ENCODE measurements at regions not wholly inside any gene's neighbourhood (a gene's known extent, or its start where the extent isn't known, plus 50 kb on each side); places are given as distances from the start of the nearest gene placed in this dataset.

GRCh38 chr13:26934096-26934495 lies 173.5 kb upstream of the GPR12 start:
- no peak for TF ChIP-seq CTCF (conservative IDR thresholded peaks at IDR 0.05; ENCODE audit: control insufficient read depth, insufficient read depth, low read depth, low read length)
- DNase-seq (ENCODE audit: low read depth): no peak
- no peak overlapping the region for H3K4me3 ChIP-seq (ENCODE audit: control insufficient read depth, low read depth, low read length)

- TF ChIP-seq CTCF (conservative IDR thresholded peaks at IDR 0.05; ENCODE audit: control insufficient read depth, insufficient read depth, low read depth, low read length): no peak
- DNase-seq (ENCODE audit: low read depth): no peak
- H3K4me3 ChIP-seq (ENCODE audit: control insufficient read depth, low read depth, low read length): no peak overlapping the region
Measured at GRCh38 chr13:26932465-26932864, 171.9 kb upstream of the GPR12 start.

- H3K4me3 ChIP-seq (ENCODE audit: control insufficient read depth, low read depth, low read length): no peak overlapping the region
- TF ChIP-seq CTCF (conservative IDR thresholded peaks at IDR 0.05; ENCODE audit: control insufficient read depth, insufficient read depth, low read depth, low read length): peak; percentile 87
- peak; percentile 60 for DNase-seq (ENCODE audit: low read depth)
Measured at GRCh38 chr13:26929971-26930730, 169.6 kb upstream of the GPR12 start.

DNA sequence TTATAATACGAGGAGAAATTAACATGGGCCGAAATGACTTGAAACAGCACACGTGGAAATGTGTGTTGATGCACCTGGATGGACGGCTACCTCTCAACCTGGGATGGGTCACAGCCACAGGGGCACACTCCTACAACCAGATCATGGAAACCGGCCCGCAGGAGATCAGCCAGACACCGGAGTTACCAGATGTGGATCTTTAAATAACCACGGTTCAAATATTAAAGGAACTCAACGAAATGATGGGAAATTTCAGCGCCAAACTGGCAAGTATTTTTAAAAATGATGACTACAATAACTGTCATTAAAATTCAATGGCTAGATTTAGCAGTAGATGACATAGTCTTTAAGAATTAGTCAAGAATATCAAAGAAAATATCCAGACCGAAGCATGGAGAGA lies 166.9 kb upstream of the GPR12 start:
- no peak for TF ChIP-seq CTCF (conservative IDR thresholded peaks at IDR 0.05; ENCODE audit: control insufficient read depth, insufficient read depth, low read depth, low read length)
- H3K4me3 ChIP-seq (ENCODE audit: control insufficient read depth, low read depth, low read length): no peak overlapping the region
- DNase-seq (ENCODE audit: low read depth): no peak

- H3K4me3 ChIP-seq (ENCODE audit: control insufficient read depth, low read depth, low read length): no peak overlapping the region
- no peak for DNase-seq (ENCODE audit: low read depth)
- no peak for TF ChIP-seq CTCF (conservative IDR thresholded peaks at IDR 0.05; ENCODE audit: control insufficient read depth, insufficient read depth, low read depth, low read length)
Measured at GRCh38 chr13:26926371-26926770, 165.8 kb upstream of the GPR12 start.

DNA sequence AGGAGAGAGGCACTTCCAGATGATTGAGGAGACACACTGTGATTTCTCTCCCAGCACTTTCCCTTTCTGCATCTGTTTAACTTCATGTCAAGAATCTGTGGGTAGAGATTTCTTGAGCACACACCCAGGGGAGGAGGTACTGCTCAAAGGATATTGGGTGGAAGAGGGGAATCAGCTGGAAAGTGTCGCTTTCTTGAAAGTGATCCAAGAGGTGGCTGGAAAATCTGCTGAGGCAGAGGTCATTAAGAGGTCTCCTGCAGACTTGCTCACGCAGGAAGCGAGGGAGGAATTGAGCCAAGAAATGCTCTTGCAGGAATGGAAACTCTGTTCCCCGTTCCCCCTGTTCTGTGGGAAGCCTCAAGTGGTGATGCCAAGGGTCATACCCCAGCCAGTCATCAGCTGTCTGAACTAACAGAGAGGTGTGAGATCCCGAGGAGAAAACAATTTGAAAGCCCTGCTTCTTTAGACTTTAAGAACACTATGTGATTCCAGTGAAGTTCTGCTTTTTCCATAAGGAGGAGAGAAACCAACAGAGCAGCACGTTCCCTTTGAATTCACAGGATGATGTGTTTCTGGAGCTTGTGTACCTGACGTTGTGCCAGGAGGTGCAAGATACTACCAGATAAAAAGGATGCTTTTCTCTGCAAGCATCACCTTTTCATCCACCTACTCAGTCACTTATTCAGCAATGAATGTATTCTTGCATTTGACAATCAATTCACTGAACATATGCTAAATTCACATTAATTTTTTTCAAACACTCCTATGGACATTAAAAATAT lies 163.4 kb upstream of the GPR12 start:
- H3K4me3 ChIP-seq (ENCODE audit: control insufficient read depth, low read depth, low read length): no peak overlapping the region
- peak; percentile 43 for DNase-seq (ENCODE audit: low read depth)
- TF ChIP-seq CTCF (conservative IDR thresholded peaks at IDR 0.05; ENCODE audit: control insufficient read depth, insufficient read depth, low read depth, low read length): no peak
